ENCODE measurements at regions not wholly inside any gene's neighbourhood (a gene's known extent, or its start where the extent isn't known, plus 50 kb on each side); places are given as distances from the start of the nearest gene placed in this dataset.
"Not testable (repeated sequence)": the region's sequence is repeated elsewhere in the genome, so short reads cannot be mapped to it uniquely, and the experiment has no call there.

GRCh38 chr9:42368279-42368881 is 184.9 kb downstream of the SPATA31A6 start:
- not testable (repeated sequence) for H3K4me3 Mint-ChIP-seq; ATAC-seq (replicated peaks); H3K36me3 Mint-ChIP-seq (ENCODE audit: insufficient read depth); H3K9me3 Mint-ChIP-seq; H3K4me1 Mint-ChIP-seq (ENCODE audit: low read depth in 2 of 2); H3K27me3 Mint-ChIP-seq; DNase-seq; H3K27ac Mint-ChIP-seq

GRCh38 chr9:42370172-42370571 is 186.7 kb downstream of the SPATA31A6 start:
- not testable (repeated sequence) for H3K36me3 Mint-ChIP-seq (ENCODE audit: insufficient read depth); H3K4me1 Mint-ChIP-seq (ENCODE audit: low read depth in 2 of 2); H3K27ac Mint-ChIP-seq; H3K27me3 Mint-ChIP-seq; H3K9me3 Mint-ChIP-seq; DNase-seq; ATAC-seq (replicated peaks); H3K4me3 Mint-ChIP-seq

GRCh38 chr9:42371417-42371816 is 188.0 kb downstream of the SPATA31A6 start:
- DNase-seq; H3K4me1 Mint-ChIP-seq (ENCODE audit: low read depth in 2 of 2); H3K36me3 Mint-ChIP-seq (ENCODE audit: insufficient read depth); ATAC-seq (replicated peaks); H3K27ac Mint-ChIP-seq; H3K9me3 Mint-ChIP-seq; H3K4me3 Mint-ChIP-seq; H3K27me3 Mint-ChIP-seq: not testable (repeated sequence)

- H3K9me3 Mint-ChIP-seq; H3K36me3 Mint-ChIP-seq (ENCODE audit: insufficient read depth); DNase-seq; H3K27ac Mint-ChIP-seq; ATAC-seq (replicated peaks); H3K4me1 Mint-ChIP-seq (ENCODE audit: low read depth in 2 of 2); H3K4me3 Mint-ChIP-seq; H3K27me3 Mint-ChIP-seq: not testable (repeated sequence)
These were observed 194.3 kb downstream of the SPATA31A6 start for GRCh38 chr9:42377530-42378417.

GRCh38 chr9:42378418-42378815 is 195.0 kb downstream of the SPATA31A6 start:
- ATAC-seq (replicated peaks) (no peak), DNase-seq (no peak)
- Mint-ChIP-seq H3K27ac (no peak overlapping the region), H3K9me3 (no peaks in the 10 kb centered on the region), H3K4me1 (ENCODE audit: low read depth in 2 of 2) (no peaks in the 10 kb centered on the region), H3K36me3 (ENCODE audit: insufficient read depth) (no peaks in the 10 kb centered on the region), H3K27me3 (peaks cover 8 to 9% of the 10 kb centered on the region in 2 donors), H3K4me3 (no peak overlapping the region)

- not testable (repeated sequence) for DNase-seq; H3K36me3 Mint-ChIP-seq (ENCODE audit: insufficient read depth); H3K9me3 Mint-ChIP-seq; ATAC-seq (replicated peaks); H3K4me3 Mint-ChIP-seq; H3K4me1 Mint-ChIP-seq (ENCODE audit: low read depth in 2 of 2); H3K27ac Mint-ChIP-seq; H3K27me3 Mint-ChIP-seq
These were observed 196.1 kb downstream of the SPATA31A6 start for GRCh38 chr9:42379602-42380001.

- not testable (repeated sequence) for ATAC-seq (replicated peaks); H3K27me3 Mint-ChIP-seq; H3K4me3 Mint-ChIP-seq
These were observed 201.1 kb downstream of the SPATA31A6 start for GRCh38 chr9:42384585-42384984.

GRCh38 chr9:42385574-42386120 is 202.2 kb downstream of the SPATA31A6 start:
- not testable (repeated sequence) for ATAC-seq (replicated peaks); DNase-seq; H3K27ac Mint-ChIP-seq; H3K4me1 Mint-ChIP-seq (ENCODE audit: low read depth in 2 of 2); H3K27me3 Mint-ChIP-seq; H3K36me3 Mint-ChIP-seq (ENCODE audit: insufficient read depth); H3K9me3 Mint-ChIP-seq; H3K4me3 Mint-ChIP-seq

More at GRCh38 chr9:42384585-42384984, 201.1 kb downstream of the SPATA31A6 start:
- not testable (repeated sequence) for H3K9me3 Mint-ChIP-seq; H3K36me3 Mint-ChIP-seq (ENCODE audit: insufficient read depth); DNase-seq; H3K27ac Mint-ChIP-seq; H3K4me1 Mint-ChIP-seq (ENCODE audit: low read depth in 2 of 2)

GRCh38 chr9:42386477-42386876 is 203.0 kb downstream of the SPATA31A6 start:
- H3K9me3 Mint-ChIP-seq = no peaks in the 10 kb centered on the region
- DNase-seq (no peak), ATAC-seq (replicated peaks) (no peak)
- no peaks in the 10 kb centered on the region for H3K4me1 Mint-ChIP-seq (ENCODE audit: low read depth in 2 of 2)
- H3K4me3 Mint-ChIP-seq = no peak overlapping the region
- H3K27me3 Mint-ChIP-seq = no peaks in the 10 kb centered on the region
- no peaks in the 10 kb centered on the region for H3K36me3 Mint-ChIP-seq (ENCODE audit: insufficient read depth)
- no peak overlapping the region for H3K27ac Mint-ChIP-seq

- Mint-ChIP-seq H3K9me3 (no peaks in the 10 kb centered on the region), H3K4me1 (ENCODE audit: low read depth in 2 of 2) (no peaks in the 10 kb centered on the region), H3K4me3 (no peak overlapping the region), H3K27me3 (no peaks in the 10 kb centered on the region), H3K27ac (no peak overlapping the region), H3K36me3 (ENCODE audit: insufficient read depth) (no peaks in the 10 kb centered on the region)
- ATAC-seq (replicated peaks) (no peak), DNase-seq (no peak)
These were observed 204.8 kb downstream of the SPATA31A6 start for GRCh38 chr9:42388146-42388690.

- Mint-ChIP-seq H3K27ac (no peak overlapping the region), H3K27me3 (no peaks in the 10 kb centered on the region), H3K36me3 (ENCODE audit: insufficient read depth) (no peaks in the 10 kb centered on the region), H3K4me3 (no peak overlapping the region), H3K4me1 (ENCODE audit: low read depth in 2 of 2) (no peaks in the 10 kb centered on the region), H3K9me3 (no peaks in the 10 kb centered on the region)
- DNase-seq = no peak
- no peak for ATAC-seq (replicated peaks)
These were observed 205.4 kb downstream of the SPATA31A6 start for GRCh38 chr9:42388846-42389245.

GRCh38 chr9:42392773-42393455 is 209.5 kb downstream of the SPATA31A6 start:
- ATAC-seq (replicated peaks); H3K27me3 Mint-ChIP-seq; H3K4me3 Mint-ChIP-seq; H3K27ac Mint-ChIP-seq; H3K4me1 Mint-ChIP-seq (ENCODE audit: low read depth in 2 of 2); DNase-seq; H3K36me3 Mint-ChIP-seq (ENCODE audit: insufficient read depth); H3K9me3 Mint-ChIP-seq: not testable (repeated sequence)

GRCh38 chr9:42396318-42396717 is 212.9 kb downstream of the SPATA31A6 start:
- no peak for DNase-seq
- Mint-ChIP-seq H3K4me3 (no peak overlapping the region), H3K4me1 (ENCODE audit: low read depth in 2 of 2) (no peaks in the 10 kb centered on the region), H3K27ac (no peak overlapping the region), H3K27me3 (no peaks in the 10 kb centered on the region), H3K9me3 (no peaks in the 10 kb centered on the region), H3K36me3 (ENCODE audit: insufficient read depth) (no peaks in the 10 kb centered on the region)
- no peak for ATAC-seq (replicated peaks)
